Vagina (tissue), 2 donors: ENCODE measurements at regions not wholly inside any gene's neighbourhood (a gene's known extent, or its start where the extent isn't known, plus 50 kb on each side); places are given as distances from the start of the nearest gene placed in this dataset.

ENCODE experiments used
- DNase-seq, 2 donors: peaks; one replicate each; pipeline ENCODE4 v3.0.0-alpha.2; 2017; ENCODE audit errors: extremely low spot score in 2 of 2
- H3K27ac ChIP-seq: fragments of 200-600 bp; sonication (generic); one replicate; pipeline ENCODE4 v1.5.1; 2019
- H3K27me3 ChIP-seq: fragments of 200-600 bp; sonication (generic); one replicate; pipeline ENCODE4 v1.5.1; 2019
- H3K36me3 ChIP-seq, 2 donors: fragments of 200-600 bp; sonication (generic); one replicate each; pipeline ENCODE4 v1.5.1; 2017 to 2019
- H3K4me1 ChIP-seq: fragments of 200-600 bp; sonication (generic); one replicate; pipeline ENCODE4 v1.5.1; 2019
- H3K4me3 ChIP-seq, 2 donors: fragments of 200-600 bp; sonication (generic); 1 replicate in 1 of 2; 2 replicates in 1 of 2; pipeline ENCODE4 v1.5.1; 2016 to 2019
- H3K9me3 ChIP-seq: fragments of 200-600 bp; sonication (generic); one replicate; pipeline ENCODE4 v1.5.1; 2019
- POLR2A ChIP-seq, 2 donors: fragments of 450-650 bp; IDR thresholded peaks; one replicate each; pipeline ENCODE4 v1.6.1; 2017; ENCODE audit warnings: antibody characterized with exemption in 2 of 2, mild to moderate bottlenecking in 2 of 2, moderate library complexity in 2 of 2
- POLR2AphosphoS5 ChIP-seq, 2 donors: sonication (generic); formaldehyde crosslinking; IDR thresholded peaks; one replicate each; pipeline ENCODE4 v1.9.0; 2017; ENCODE audit warnings: antibody characterized with exemption in 2 of 2, mild to moderate bottlenecking in 2 of 2, low read depth in 1 of 2; ENCODE audit not compliant: insufficient read depth in 1 of 2
- intact Hi-C: fragments of 100-400 bp; cut with DNase I; formaldehyde crosslinking; loops from one replicate; pipeline ENCODE4 v1.15.1; 2023
- TF ChIP-seq, protein P1 (sequence below), 3 experiments: fragments of 450-650 bp in 2 of 3; fragments of 200-600 bp in 1 of 3; sonication (generic) in 1 of 3; IDR thresholded peaks; one replicate each; pipeline ENCODE4 v1.5.1; 2017 to 2019; ENCODE audit warnings: antibody characterized with exemption in 3 of 3, mild to moderate bottlenecking in 2 of 3, moderate library complexity in 2 of 3

GRCh38 chr5:52598968-52599367 lies 188.7 kb upstream of the ITGA1 start:
- DNase-seq, result no peak
- Histone ChIP-seq H3K36me3 (no peaks in the 10 kb centered on the region), H3K9me3 (no peaks in the 10 kb centered on the region), H3K4me1 (no peaks in the 10 kb centered on the region), H3K4me3 (no peak overlapping the region), H3K27me3 (no peaks in the 10 kb centered on the region), H3K27ac (no peak overlapping the region)
- no peak for TF ChIP-seq POLR2A (IDR thresholded peaks at IDR 0.05)
- TF ChIP-seq, protein P1, sequence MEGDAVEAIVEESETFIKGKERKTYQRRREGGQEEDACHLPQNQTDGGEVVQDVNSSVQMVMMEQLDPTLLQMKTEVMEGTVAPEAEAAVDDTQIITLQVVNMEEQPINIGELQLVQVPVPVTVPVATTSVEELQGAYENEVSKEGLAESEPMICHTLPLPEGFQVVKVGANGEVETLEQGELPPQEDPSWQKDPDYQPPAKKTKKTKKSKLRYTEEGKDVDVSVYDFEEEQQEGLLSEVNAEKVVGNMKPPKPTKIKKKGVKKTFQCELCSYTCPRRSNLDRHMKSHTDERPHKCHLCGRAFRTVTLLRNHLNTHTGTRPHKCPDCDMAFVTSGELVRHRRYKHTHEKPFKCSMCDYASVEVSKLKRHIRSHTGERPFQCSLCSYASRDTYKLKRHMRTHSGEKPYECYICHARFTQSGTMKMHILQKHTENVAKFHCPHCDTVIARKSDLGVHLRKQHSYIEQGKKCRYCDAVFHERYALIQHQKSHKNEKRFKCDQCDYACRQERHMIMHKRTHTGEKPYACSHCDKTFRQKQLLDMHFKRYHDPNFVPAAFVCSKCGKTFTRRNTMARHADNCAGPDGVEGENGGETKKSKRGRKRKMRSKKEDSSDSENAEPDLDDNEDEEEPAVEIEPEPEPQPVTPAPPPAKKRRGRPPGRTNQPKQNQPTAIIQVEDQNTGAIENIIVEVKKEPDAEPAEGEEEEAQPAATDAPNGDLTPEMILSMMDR (IDR thresholded peaks at IDR 0.05), result no peak
- TF ChIP-seq POLR2AphosphoS5 (IDR thresholded peaks at IDR 0.05; ENCODE audit: insufficient read depth in 1 of 2, low read depth in 1 of 2), result no peak
- intact Hi-C loops, result no loop called here

GRCh38 chr5:52603778-52604554 lies 183.8 kb upstream of the ITGA1 start:
- TF ChIP-seq POLR2AphosphoS5 (IDR thresholded peaks at IDR 0.05; ENCODE audit: insufficient read depth in 1 of 2, low read depth in 1 of 2) (no peak), POLR2A (IDR thresholded peaks at IDR 0.05) (no peak)
- TF ChIP-seq, protein P1 (IDR thresholded peaks at IDR 0.05), result no peak
- Histone ChIP-seq H3K36me3 (no peaks in the 10 kb centered on the region), H3K27ac (no peak overlapping the region), H3K4me3 (no peak overlapping the region), H3K27me3 (no peaks in the 10 kb centered on the region), H3K9me3 (no peaks in the 10 kb centered on the region), H3K4me1 (no peaks in the 10 kb centered on the region)
- intact Hi-C loops, result no loop called here
- DNase-seq, result no peak

- Histone ChIP-seq H3K27me3 (no peaks in the 10 kb centered on the region), H3K4me3 (no peak overlapping the region), H3K9me3 (no peaks in the 10 kb centered on the region), H3K27ac (no peak overlapping the region), H3K36me3 (no peaks in the 10 kb centered on the region), H3K4me1 (no peaks in the 10 kb centered on the region)
- DNase-seq, result no peak
- intact Hi-C loops, result no loop called here
- TF ChIP-seq, protein P1 (IDR thresholded peaks at IDR 0.05), result no peak
- no peak for TF ChIP-seq POLR2A (IDR thresholded peaks at IDR 0.05)
- TF ChIP-seq POLR2AphosphoS5 (IDR thresholded peaks at IDR 0.05; ENCODE audit: insufficient read depth in 1 of 2, low read depth in 1 of 2), result no peak
Measured at GRCh38 chr5:52605317-52606313, 182.1 kb upstream of the ITGA1 start.

DNA sequence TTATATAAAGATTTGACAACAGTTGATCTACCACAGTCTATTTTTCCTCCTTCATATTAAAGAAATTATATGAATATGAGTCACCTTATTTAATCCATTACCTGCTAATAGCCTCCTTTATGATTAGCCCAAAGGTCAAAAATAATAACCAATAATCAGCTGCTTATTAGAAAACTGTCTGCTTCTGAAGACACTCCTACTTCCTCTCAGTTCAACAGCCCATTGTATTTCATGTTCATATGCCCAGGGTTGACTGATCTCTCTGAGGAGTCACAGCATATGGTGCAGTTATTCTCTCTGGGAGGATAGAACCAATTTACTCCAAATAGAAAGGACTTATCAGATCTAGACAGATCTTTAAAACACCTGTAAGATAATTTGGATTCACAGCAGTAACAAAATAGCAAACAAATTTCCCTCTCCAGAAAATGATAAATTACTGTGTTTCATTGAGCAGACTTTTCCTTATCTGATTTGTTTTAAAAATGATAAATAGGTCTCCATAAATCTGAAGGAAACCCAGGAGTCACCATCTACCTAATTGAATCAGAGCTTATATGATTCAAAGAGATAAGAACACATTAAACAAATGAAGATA lies 180.4 kb upstream of the ITGA1 start:
- H3K9me3 ChIP-seq, result no peaks in the 10 kb centered on the region
- H3K4me3 ChIP-seq, result no peak overlapping the region
- TF ChIP-seq POLR2AphosphoS5 (IDR thresholded peaks at IDR 0.05; ENCODE audit: insufficient read depth in 1 of 2, low read depth in 1 of 2) (no peak), POLR2A (IDR thresholded peaks at IDR 0.05) (no peak)
- TF ChIP-seq, protein P1 (IDR thresholded peaks at IDR 0.05), result no peak
- H3K36me3 ChIP-seq, result no peaks in the 10 kb centered on the region
- no peaks in the 10 kb centered on the region for H3K27me3 ChIP-seq
- no peak for DNase-seq
- H3K4me1 ChIP-seq, result no peaks in the 10 kb centered on the region
- no peak overlapping the region for H3K27ac ChIP-seq
- intact Hi-C loops, result no loop called here
